Natural killer cell (primary cell): ENCODE measurements at regions not wholly inside any gene's neighbourhood (a gene's known extent, or its start where the extent isn't known, plus 50 kb on each side); places are given as distances from the start of the nearest gene placed in this dataset.

ENCODE experiments used
- ATAC-seq, 3 donors: fragments of 150-1000 bp in 2 of 3; fragments of 200-7000 bp in 1 of 3; cut with Tn5 transposase; 1 replicate in 1 of 3; 2 replicates in 2 of 3; pipeline ENCODE4 v1.10.0; 2021; ENCODE audit warnings: mild to moderate bottlenecking in 2 of 3, moderate library complexity in 2 of 3
- DNase-seq, 2 donors: peaks; one replicate each; pipeline versions ENCODE4 v3.0.0 to v3.0.0-alpha.2; 2013 to 2021; ENCODE audit warnings: mixed read lengths in 1 of 2
- H3K27ac ChIP-seq: one replicate; pipeline ENCODE4 v1.5.1; 2013; ENCODE audit warnings: mild to moderate bottlenecking, low read length
- H3K27me3 ChIP-seq: one replicate; pipeline ENCODE4 v1.6.1; 2013; ENCODE audit warnings: low read length; ENCODE audit not compliant: control insufficient read depth, insufficient read depth
- H3K36me3 ChIP-seq: one replicate; pipeline ENCODE4 v1.6.1; 2013; ENCODE audit warnings: low read length; ENCODE audit not compliant: control insufficient read depth, insufficient read depth
- H3K4me1 ChIP-seq: one replicate; pipeline ENCODE4 v1.6.1; 2013; ENCODE audit warnings: low read length; ENCODE audit not compliant: control insufficient read depth, insufficient read depth
- H3K4me3 ChIP-seq: one replicate; pipeline ENCODE4 v1.5.1; 2013; ENCODE audit warnings: low read length
- H3K9me3 ChIP-seq: one replicate; pipeline ENCODE4 v1.6.1; 2013; ENCODE audit warnings: low read length; ENCODE audit not compliant: control insufficient read depth, insufficient read depth
- H3K27ac Mint-ChIP-seq, 2 donors: one replicate each; pipeline ENCODE4 v1.8.0; 2022; ENCODE audit warnings: mild to moderate bottlenecking in 2 of 2, mixed read lengths in 2 of 2, moderate library complexity in 1 of 2
- H3K27me3 Mint-ChIP-seq, 2 donors: one replicate each; pipeline ENCODE4 v1.8.0; 2022; ENCODE audit warnings: low read depth in 2 of 2, mixed read lengths in 2 of 2
- H3K36me3 Mint-ChIP-seq: one replicate; pipeline ENCODE4 v1.8.0; 2022; ENCODE audit warnings: mixed read lengths
- H3K4me1 Mint-ChIP-seq, 2 donors: one replicate each; pipeline ENCODE4 v1.8.0; 2022; ENCODE audit warnings: mixed read lengths in 2 of 2
- H3K4me3 Mint-ChIP-seq: one replicate; pipeline ENCODE4 v1.8.0; 2022; ENCODE audit warnings: mild to moderate bottlenecking, moderate library complexity, mixed read lengths
- H3K9me3 Mint-ChIP-seq, 2 donors: one replicate each; pipeline ENCODE4 v1.8.0; 2022; ENCODE audit warnings: mixed read lengths in 2 of 2
- WGBS: methylation state at CpG from one replicate; pipeline ENCODE4 v1.1.7; 2013; ENCODE audit warnings: missing lambda C conversion rate; ENCODE audit not compliant: insufficient coverage; 5-methylcytosine and 5-hydroxymethylcytosine counted together
- intact Hi-C: fragments of 100-400 bp; cut with micrococcal nuclease; formaldehyde crosslinking; loops from one replicate; pipeline ENCODE4 v1.14.2; 2022
- TF ChIP-seq, protein P1 (sequence below): fragments of 200-600 bp; IDR thresholded peaks from one replicate; pipeline ENCODE4 v1.8.0; 2022; ENCODE audit warnings: antibody characterized with exemption

DNA sequence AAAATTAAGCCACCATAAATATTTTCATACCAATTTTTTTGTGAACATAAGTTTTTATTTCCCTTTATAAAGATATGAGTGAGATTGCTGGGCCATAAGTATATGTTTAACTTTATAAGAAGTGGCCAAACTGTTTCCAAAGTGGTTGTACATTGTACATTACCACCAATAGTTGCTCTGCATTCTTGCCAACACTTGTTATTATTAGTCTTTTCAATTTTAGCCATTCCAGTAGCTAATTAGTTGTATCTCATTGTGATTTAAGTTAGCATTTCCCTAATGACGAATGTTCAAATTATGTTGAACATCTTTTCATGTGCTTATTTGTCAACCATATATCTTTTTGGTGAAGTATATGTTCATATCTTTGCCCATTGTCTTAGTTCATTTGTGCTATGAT is 64.0 kb upstream of the DNAH14 start:
- no peaks in the 10 kb centered on the region for H3K4me1 ChIP-seq
- H3K4me3 ChIP-seq, result no peak overlapping the region
- WGBS, result no CpG with 5 or more reads among the region's 1 CpG
- Mint-ChIP-seq H3K36me3 (peaks cover 9% of the 10 kb centered on the region), H3K9me3 (no peaks in the 10 kb centered on the region), H3K27me3 (peaks cover 0 to 2% of the 10 kb centered on the region in 2 donors), H3K4me1 (no peaks in the 10 kb centered on the region), H3K4me3 (no peak overlapping the region), H3K27ac (no peak overlapping the region)
- no peaks in the 10 kb centered on the region for H3K27me3 ChIP-seq
- intact Hi-C loops, result no loop called here
- ATAC-seq, result no peak
- H3K36me3 ChIP-seq, result no peaks in the 10 kb centered on the region
- no peaks in the 10 kb centered on the region for H3K9me3 ChIP-seq
- no peak overlapping the region for H3K27ac ChIP-seq
- DNase-seq, result no peak
- TF ChIP-seq, protein P1, sequence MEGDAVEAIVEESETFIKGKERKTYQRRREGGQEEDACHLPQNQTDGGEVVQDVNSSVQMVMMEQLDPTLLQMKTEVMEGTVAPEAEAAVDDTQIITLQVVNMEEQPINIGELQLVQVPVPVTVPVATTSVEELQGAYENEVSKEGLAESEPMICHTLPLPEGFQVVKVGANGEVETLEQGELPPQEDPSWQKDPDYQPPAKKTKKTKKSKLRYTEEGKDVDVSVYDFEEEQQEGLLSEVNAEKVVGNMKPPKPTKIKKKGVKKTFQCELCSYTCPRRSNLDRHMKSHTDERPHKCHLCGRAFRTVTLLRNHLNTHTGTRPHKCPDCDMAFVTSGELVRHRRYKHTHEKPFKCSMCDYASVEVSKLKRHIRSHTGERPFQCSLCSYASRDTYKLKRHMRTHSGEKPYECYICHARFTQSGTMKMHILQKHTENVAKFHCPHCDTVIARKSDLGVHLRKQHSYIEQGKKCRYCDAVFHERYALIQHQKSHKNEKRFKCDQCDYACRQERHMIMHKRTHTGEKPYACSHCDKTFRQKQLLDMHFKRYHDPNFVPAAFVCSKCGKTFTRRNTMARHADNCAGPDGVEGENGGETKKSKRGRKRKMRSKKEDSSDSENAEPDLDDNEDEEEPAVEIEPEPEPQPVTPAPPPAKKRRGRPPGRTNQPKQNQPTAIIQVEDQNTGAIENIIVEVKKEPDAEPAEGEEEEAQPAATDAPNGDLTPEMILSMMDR, result no peak

GRCh38 chr1:224866940-224867339 is 62.5 kb upstream of the DNAH14 start:
- H3K4me1 ChIP-seq, result no peaks in the 10 kb centered on the region

GRCh38 chr1:224867715-224868114 is 61.8 kb upstream of the DNAH14 start:
- H3K27ac Mint-ChIP-seq, result no peak overlapping the region
- TF ChIP-seq, protein P1, result no peak
- H3K36me3 ChIP-seq, result no peaks in the 10 kb centered on the region
- no peaks in the 10 kb centered on the region for H3K9me3 ChIP-seq
- H3K27me3 ChIP-seq, result no peaks in the 10 kb centered on the region
- H3K36me3 Mint-ChIP-seq, result peaks cover 9% of the 10 kb centered on the region
- intact Hi-C loops, result no loop called here
- H3K4me3 Mint-ChIP-seq, result no peak overlapping the region
- H3K4me1 ChIP-seq, result no peaks in the 10 kb centered on the region
- H3K27me3 Mint-ChIP-seq, result peaks cover 0 to 2% of the 10 kb centered on the region in 2 donors
- DNase-seq, result no peak
- H3K4me3 ChIP-seq, result no peak overlapping the region
- H3K4me1 Mint-ChIP-seq, result no peaks in the 10 kb centered on the region
- no peak overlapping the region for H3K27ac ChIP-seq
- ATAC-seq, result no peak
- no peaks in the 10 kb centered on the region for H3K9me3 Mint-ChIP-seq

More at GRCh38 chr1:224866940-224867339, 62.5 kb upstream of the DNAH14 start:
- Histone ChIP-seq H3K9me3 (no peaks in the 10 kb centered on the region), H3K36me3 (no peaks in the 10 kb centered on the region), H3K27ac (no peak overlapping the region), H3K4me3 (no peak overlapping the region), H3K27me3 (no peaks in the 10 kb centered on the region)
- Mint-ChIP-seq H3K9me3 (no peaks in the 10 kb centered on the region), H3K27ac (no peak overlapping the region), H3K27me3 (peaks cover 0 to 2% of the 10 kb centered on the region in 2 donors), H3K4me3 (no peak overlapping the region), H3K4me1 (no peaks in the 10 kb centered on the region), H3K36me3 (peaks cover 9% of the 10 kb centered on the region)
- ATAC-seq, result no peak
- no peak for DNase-seq
- intact Hi-C loops, result no loop called here
- TF ChIP-seq, protein P1, result no peak

DNA sequence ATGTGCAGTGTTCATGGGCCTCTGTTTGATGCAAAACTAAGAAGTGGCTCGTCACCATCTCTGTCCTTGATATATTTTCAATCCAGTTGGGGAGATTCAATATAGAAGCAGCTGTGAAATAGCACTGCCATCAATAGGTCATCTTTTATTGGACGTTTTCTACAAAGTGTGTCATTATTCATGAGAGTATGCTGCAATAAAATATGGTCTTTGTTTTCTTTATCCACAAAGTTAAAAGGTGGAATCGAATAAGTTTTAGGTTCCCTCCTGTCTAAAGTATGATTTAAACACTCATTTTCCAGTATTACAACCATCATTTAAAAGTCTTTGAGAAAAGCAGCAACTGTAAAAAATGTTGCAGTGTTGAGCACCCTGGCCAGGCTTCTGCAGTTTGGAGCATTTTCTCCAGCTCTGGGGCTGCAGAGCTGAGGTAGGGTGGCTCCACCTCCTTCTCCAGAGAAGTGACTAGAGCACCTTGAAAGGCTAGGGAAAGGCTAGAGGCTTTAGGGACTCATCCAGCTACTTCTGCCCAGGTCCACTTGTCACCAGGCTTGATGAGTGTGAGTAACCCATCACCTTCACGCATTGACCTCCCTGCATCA is 56.5 kb upstream of the DNAH14 start:
- H3K9me3 ChIP-seq, result no peaks in the 10 kb centered on the region
- H3K27ac Mint-ChIP-seq, result no peak overlapping the region
- TF ChIP-seq, protein P1, result no peak
- H3K4me3 ChIP-seq, result no peak overlapping the region
- H3K27ac ChIP-seq, result no peak overlapping the region
- no peaks in the 10 kb centered on the region for H3K4me1 Mint-ChIP-seq
- H3K4me3 Mint-ChIP-seq, result no peak overlapping the region
- H3K27me3 Mint-ChIP-seq, result peaks cover 5 to 17% of the 10 kb centered on the region in 2 donors
- H3K36me3 ChIP-seq, result no peaks in the 10 kb centered on the region
- H3K27me3 ChIP-seq, result no peaks in the 10 kb centered on the region
- H3K36me3 Mint-ChIP-seq, result no peaks in the 10 kb centered on the region
- H3K4me1 ChIP-seq, result no peaks in the 10 kb centered on the region
- WGBS, result 78% methylated on average over 4 of the region's 4 CpGs
- intact Hi-C loops, result no loop called here
- no peaks in the 10 kb centered on the region for H3K9me3 Mint-ChIP-seq
- ATAC-seq (no peak), DNase-seq (no peak)
